HEK293 (cell line): ENCODE measurements at regions not wholly inside any gene's neighbourhood (a gene's known extent, or its start where the extent isn't known, plus 50 kb on each side); places are given as distances from the start of the nearest gene placed in this dataset.

Experiments
- CTCF ChIA-PET: fragments of 350-600 bp; formaldehyde crosslinking; extraction: SDS; loops from one replicate; lab custom pipeline; 2021; ENCODE audit warnings: antibody characterized with exemption; lab: Yijun Ruan, JAX
- POLR2A ChIA-PET: fragments of 300-600 bp; formaldehyde crosslinking; extraction: SDS; loops from one replicate; lab custom pipeline; 2020; ENCODE audit warnings: antibody characterized with exemption, inconsistent platforms; lab: Yijun Ruan, JAX
- H3K27ac ChIP-seq: fragments of 200-500 bp; sonication (Bioruptor generic); 2 replicates; pipeline ENCODE4 v1.5.1; 2014; ENCODE audit warnings: low read depth, low read length, control low read depth, inconsistent platforms; ENCODE audit errors: extremely low read depth
- H3K36me3 ChIP-seq, 2 experiments: fragments of 200-500 bp in 1 of 2; sonication (Bioruptor generic) in 1 of 2; 1 replicate in 1 of 2; 2 replicates in 1 of 2; pipeline ENCODE4 v1.5.1; 2014 to 2017; ENCODE audit warnings: inconsistent platforms in 2 of 2, low read length in 2 of 2; ENCODE audit not compliant: control insufficient read depth in 2 of 2, insufficient read depth in 1 of 2
- H3K4me1 ChIP-seq: fragments of 200-500 bp; sonication (Bioruptor generic); 2 replicates; pipeline ENCODE4 v1.5.1; 2014; ENCODE audit warnings: mild to moderate bottlenecking, low read length, inconsistent platforms; ENCODE audit not compliant: control insufficient read depth, insufficient read depth
- H3K4me3 ChIP-seq: 2 replicates; pipeline ENCODE4 v1.5.1; 2011; ENCODE audit warnings: low read depth, mild to moderate bottlenecking, control low read depth, low read length, moderate library complexity
- H3K9me3 ChIP-seq: fragments of 200-500 bp; sonication (Bioruptor generic); 2 replicates; pipeline ENCODE4 v1.5.1; 2014; ENCODE audit warnings: low read depth, low read length, inconsistent platforms; ENCODE audit not compliant: control insufficient read depth, insufficient read depth
- GFI1B ChIP-seq: fragments of 450-650 bp; formaldehyde crosslinking; IDR thresholded peaks from 2 replicates; pipeline ENCODE4 v1.5.1; 2016; ENCODE audit warnings: missing biosample characterization, missing genetic modification characterization
- KLF8 ChIP-seq: fragments of 450-650 bp; formaldehyde crosslinking; IDR thresholded peaks from 2 replicates; pipeline ENCODE4 v1.5.1; 2016; ENCODE audit warnings: missing biosample characterization, missing genetic modification characterization
- KLF9 ChIP-seq: fragments of 450-650 bp; formaldehyde crosslinking; IDR thresholded peaks from 2 replicates; pipeline ENCODE4 v1.5.1; 2016; ENCODE audit warnings: missing biosample characterization, missing genetic modification characterization, low read depth
- RBAK ChIP-seq: fragments of 450-650 bp; formaldehyde crosslinking; IDR thresholded peaks from 2 replicates; pipeline ENCODE4 v1.5.1; 2016; ENCODE audit warnings: missing biosample characterization, missing genetic modification characterization
- TRIM28 ChIP-seq: IDR thresholded peaks from 2 replicates; pipeline ENCODE4 v1.6.1; 2011; ENCODE audit warnings: low read length, control low read depth, borderline replicate concordance
- ZBTB49 ChIP-seq: fragments of 450-650 bp; formaldehyde crosslinking; IDR thresholded peaks from 2 replicates; pipeline ENCODE4 v1.5.1; 2016; ENCODE audit warnings: missing biosample characterization, missing genetic modification characterization, low read depth
- ZNF121 ChIP-seq: fragments of 450-650 bp; formaldehyde crosslinking; IDR thresholded peaks from 2 replicates; pipeline ENCODE4 v1.5.1; 2016; ENCODE audit warnings: missing biosample characterization, missing genetic modification characterization
- ZNF16 ChIP-seq: fragments of 450-650 bp; formaldehyde crosslinking; IDR thresholded peaks from 2 replicates; pipeline ENCODE4 v1.5.1; 2016; ENCODE audit warnings: low read depth, missing biosample characterization, missing genetic modification characterization
- ZNF175 ChIP-seq: fragments of 450-650 bp; formaldehyde crosslinking; IDR thresholded peaks from 2 replicates; pipeline ENCODE4 v1.5.1; 2016; ENCODE audit warnings: missing biosample characterization, missing genetic modification characterization
- ZNF211 ChIP-seq: fragments of 450-650 bp; formaldehyde crosslinking; IDR thresholded peaks from 2 replicates; pipeline ENCODE4 v1.5.1; 2016; ENCODE audit warnings: low read depth, missing biosample characterization, missing genetic modification characterization
- ZNF426 ChIP-seq: fragments of 450-650 bp; formaldehyde crosslinking; IDR thresholded peaks from 2 replicates; pipeline ENCODE4 v1.5.1; 2017; ENCODE audit warnings: missing biosample characterization, missing genetic modification characterization, mild to moderate bottlenecking, inconsistent platforms, moderate library complexity
- ZNF501 ChIP-seq: fragments of 450-650 bp; formaldehyde crosslinking; IDR thresholded peaks from 2 replicates; pipeline ENCODE4 v1.5.1; 2016; ENCODE audit warnings: missing biosample characterization, missing genetic modification characterization
- ZNF521 ChIP-seq: fragments of 450-650 bp; formaldehyde crosslinking; IDR thresholded peaks from 2 replicates; pipeline ENCODE4 v1.5.1; 2017; ENCODE audit warnings: missing biosample characterization, mild to moderate bottlenecking, missing genetic modification characterization
- ZNF544 ChIP-seq: fragments of 450-650 bp; formaldehyde crosslinking; IDR thresholded peaks from 2 replicates; pipeline ENCODE4 v1.5.0; 2017; ENCODE audit warnings: missing biosample characterization, missing genetic modification characterization
- ZNF571 ChIP-seq: fragments of 450-650 bp; formaldehyde crosslinking; IDR thresholded peaks from 2 replicates; pipeline ENCODE4 v1.5.0; 2017; ENCODE audit warnings: missing biosample characterization, missing genetic modification characterization
- ZNF624 ChIP-seq: fragments of 450-650 bp; formaldehyde crosslinking; IDR thresholded peaks from 2 replicates; pipeline ENCODE4 v1.5.1; 2017; ENCODE audit warnings: missing biosample characterization, missing genetic modification characterization
- ZNF660 ChIP-seq: fragments of 450-650 bp; IDR thresholded peaks from 2 replicates; pipeline ENCODE4 v1.5.1; 2018; ENCODE audit warnings: missing biosample characterization, mild to moderate bottlenecking, missing genetic modification characterization
- ZNF747 ChIP-seq: fragments of 450-650 bp; formaldehyde crosslinking; IDR thresholded peaks from 2 replicates; pipeline ENCODE4 v1.5.1; 2016; ENCODE audit warnings: missing biosample characterization, missing genetic modification characterization
- ZNF768 ChIP-seq: fragments of 450-650 bp; formaldehyde crosslinking; IDR thresholded peaks from 2 replicates; pipeline ENCODE4 v1.5.1; 2018; ENCODE audit warnings: missing biosample characterization, mild to moderate bottlenecking, missing genetic modification characterization
- TF ChIP-seq, protein P1 (sequence below): fragments of 450-650 bp; formaldehyde crosslinking; conservative IDR thresholded peaks from 2 replicates; pipeline ENCODE4 v1.5.1; 2016; ENCODE audit warnings: low read depth, missing biosample characterization, missing genetic modification characterization
- TF ChIP-seq, protein P2 (sequence below): fragments of 450-650 bp; formaldehyde crosslinking; IDR thresholded peaks from 2 replicates; pipeline ENCODE4 v1.5.1; 2017; ENCODE audit warnings: missing biosample characterization, mild to moderate bottlenecking, missing genetic modification characterization, moderate library complexity

DNA sequence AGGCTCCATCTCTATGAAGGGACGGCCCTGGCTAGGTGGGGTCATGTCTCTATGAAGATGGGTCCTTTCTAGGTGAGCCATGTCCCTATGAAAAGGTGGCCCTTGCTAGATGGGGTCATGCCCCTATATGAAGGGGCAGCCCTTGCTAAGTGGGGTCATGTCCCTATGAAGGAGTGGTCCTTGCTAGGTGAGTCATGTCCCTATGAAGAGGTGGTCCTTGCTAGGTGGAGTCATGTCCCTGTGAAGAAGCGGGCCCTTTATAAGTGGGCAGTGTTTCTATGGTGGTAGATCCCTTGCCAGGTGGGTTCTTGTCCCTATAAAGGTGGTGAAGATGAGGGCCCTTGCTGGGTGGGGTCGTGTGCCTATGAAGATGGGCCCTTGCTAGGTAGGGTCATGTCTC lies 283.0 kb upstream of the IRX2 start (continued):
- no peak for TF ChIP-seq ZBTB49 (tag by site-specific recombination)
- TF ChIP-seq ZNF660 (tag by site-specific recombination): no peak
- TF ChIP-seq GFI1B (tag by site-specific recombination): no peak
- no peak for TF ChIP-seq KLF8 (tag by site-specific recombination)
- no peak for TF ChIP-seq TRIM28

DNA sequence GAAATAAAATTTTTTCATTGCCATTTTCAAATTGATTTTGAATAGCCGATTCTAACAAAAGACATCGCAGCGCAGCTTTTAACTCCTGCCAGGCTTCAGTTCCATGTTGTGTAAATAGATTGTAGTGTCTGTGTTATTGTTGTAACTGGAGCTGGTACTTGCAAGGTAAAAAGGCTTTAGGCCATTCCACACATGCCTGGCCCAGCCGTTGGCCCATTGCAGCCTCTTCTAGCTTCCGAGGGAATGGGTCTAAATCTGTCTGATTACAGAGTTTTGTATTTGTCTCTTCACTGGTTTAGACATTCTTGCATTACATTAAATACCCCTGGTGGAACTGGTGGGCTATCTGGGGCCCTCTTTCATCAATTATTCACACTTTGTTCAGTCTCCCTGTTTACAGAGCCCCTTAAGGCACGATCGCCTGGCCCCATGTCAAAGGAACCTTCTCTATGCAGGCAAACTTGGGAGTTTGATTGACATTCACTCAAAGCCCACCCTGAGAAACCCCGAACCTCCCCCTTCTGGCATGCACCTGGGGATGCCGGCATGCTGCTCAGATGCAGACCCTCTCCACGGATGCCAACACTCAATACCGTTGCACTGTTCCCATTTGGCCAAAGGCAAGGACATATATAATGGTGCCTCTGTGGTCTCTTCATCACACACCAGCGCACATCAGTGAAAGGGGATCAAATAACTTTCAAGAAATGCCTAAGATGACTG lies 281.7 kb upstream of the IRX2 start:
- H3K9me3 ChIP-seq: no peaks in the 10 kb centered on the region
- POLR2A ChIA-PET: no interaction called here
- no peak for TF ChIP-seq ZNF521
- no peak for TF ChIP-seq ZNF121 (tag by site-specific recombination)
- no peak for TF ChIP-seq RBAK
- TF ChIP-seq, protein P1, sequence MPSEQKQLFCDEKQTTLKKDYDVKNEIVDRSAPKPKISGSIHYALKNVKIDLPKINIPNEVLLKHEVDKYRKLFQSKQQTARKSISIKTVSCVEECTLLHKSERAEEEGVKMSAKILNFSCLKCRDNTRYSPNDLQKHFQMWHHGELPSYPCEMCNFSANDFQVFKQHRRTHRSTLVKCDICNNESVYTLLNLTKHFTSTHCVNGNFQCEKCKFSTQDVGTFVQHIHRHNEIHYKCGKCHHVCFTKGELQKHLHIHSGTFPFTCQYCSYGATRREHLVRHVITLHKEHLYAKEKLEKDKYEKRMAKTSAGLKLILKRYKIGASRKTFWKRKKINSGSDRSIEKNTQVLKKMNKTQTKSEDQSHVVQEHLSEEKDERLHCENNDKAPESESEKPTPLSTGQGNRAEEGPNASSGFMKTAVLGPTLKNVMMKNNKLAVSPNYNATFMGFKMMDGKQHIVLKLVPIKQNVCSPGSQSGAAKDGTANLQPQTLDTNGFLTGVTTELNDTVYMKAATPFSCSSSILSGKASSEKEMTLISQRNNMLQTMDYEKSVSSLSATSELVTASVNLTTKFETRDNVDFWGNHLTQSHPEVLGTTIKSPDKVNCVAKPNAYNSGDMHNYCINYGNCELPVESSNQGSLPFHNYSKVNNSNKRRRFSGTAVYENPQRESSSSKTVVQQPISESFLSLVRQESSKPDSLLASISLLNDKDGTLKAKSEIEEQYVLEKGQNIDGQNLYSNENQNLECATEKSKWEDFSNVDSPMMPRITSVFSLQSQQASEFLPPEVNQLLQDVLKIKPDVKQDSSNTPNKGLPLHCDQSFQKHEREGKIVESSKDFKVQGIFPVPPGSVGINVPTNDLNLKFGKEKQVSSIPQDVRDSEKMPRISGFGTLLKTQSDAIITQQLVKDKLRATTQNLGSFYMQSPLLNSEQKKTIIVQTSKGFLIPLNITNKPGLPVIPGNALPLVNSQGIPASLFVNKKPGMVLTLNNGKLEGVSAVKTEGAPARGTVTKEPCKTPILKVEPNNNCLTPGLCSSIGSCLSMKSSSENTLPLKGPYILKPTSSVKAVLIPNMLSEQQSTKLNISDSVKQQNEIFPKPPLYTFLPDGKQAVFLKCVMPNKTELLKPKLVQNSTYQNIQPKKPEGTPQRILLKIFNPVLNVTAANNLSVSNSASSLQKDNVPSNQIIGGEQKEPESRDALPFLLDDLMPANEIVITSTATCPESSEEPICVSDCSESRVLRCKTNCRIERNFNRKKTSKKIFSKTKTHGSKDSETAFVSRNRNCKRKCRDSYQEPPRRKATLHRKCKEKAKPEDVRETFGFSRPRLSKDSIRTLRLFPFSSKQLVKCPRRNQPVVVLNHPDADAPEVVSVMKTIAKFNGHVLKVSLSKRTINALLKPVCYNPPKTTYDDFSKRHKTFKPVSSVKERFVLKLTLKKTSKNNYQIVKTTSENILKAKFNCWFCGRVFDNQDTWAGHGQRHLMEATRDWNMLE: no peak
- no peak for TF ChIP-seq ZNF571 (tag by site-specific recombination)
- TF ChIP-seq ZNF747 (tag by site-specific recombination): no peak
- no peak for TF ChIP-seq ZNF624 (tag by site-specific recombination)
- no peak for TF ChIP-seq ZNF426 (tag by site-specific recombination)
- TF ChIP-seq, protein P2, sequence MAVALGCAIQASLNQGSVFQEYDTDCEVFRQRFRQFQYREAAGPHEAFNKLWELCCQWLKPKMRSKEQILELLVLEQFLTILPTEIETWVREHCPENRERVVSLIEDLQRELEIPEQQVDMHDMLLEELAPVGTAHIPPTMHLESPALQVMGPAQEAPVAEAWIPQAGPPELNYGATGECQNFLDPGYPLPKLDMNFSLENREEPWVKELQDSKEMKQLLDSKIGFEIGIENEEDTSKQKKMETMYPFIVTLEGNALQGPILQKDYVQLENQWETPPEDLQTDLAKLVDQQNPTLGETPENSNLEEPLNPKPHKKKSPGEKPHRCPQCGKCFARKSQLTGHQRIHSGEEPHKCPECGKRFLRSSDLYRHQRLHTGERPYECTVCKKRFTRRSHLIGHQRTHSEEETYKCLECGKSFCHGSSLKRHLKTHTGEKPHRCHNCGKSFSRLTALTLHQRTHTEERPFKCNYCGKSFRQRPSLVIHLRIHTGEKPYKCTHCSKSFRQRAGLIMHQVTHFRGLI (tag by site-specific recombination): no peak
- TF ChIP-seq TRIM28: no peak
- no peak for TF ChIP-seq KLF9 (tag by site-specific recombination)
- no peak for TF ChIP-seq ZNF544 (tag by site-specific recombination)
- no peak for TF ChIP-seq ZNF175 (tag by site-specific recombination)
- TF ChIP-seq ZNF211 (tag by site-specific recombination): no peak
- no peak for TF ChIP-seq ZNF16
- TF ChIP-seq ZNF768 (tag by site-specific recombination): no peak
- no peak for TF ChIP-seq ZNF501 (tag by site-specific recombination)
- H3K4me1 ChIP-seq: no peaks in the 10 kb centered on the region
- no peaks in the 10 kb centered on the region for H3K36me3 ChIP-seq
- no peak overlapping the region for H3K27ac ChIP-seq
- no peak overlapping the region for H3K4me3 ChIP-seq
- CTCF ChIA-PET: no interaction called here
